Stimulated activated CD4-positive, alpha-beta T cell treated with anti-CD3 and anti-CD28 coated beads, Interleukin-4, amount 100 ng/mL, for 24 hours (primary cell): ENCODE measurements at regions not wholly inside any gene's neighbourhood (a gene's known extent, or its start where the extent isn't known, plus 50 kb on each side); places are given as distances from the start of the nearest gene placed in this dataset.
"Not testable (repeated sequence)": the region's sequence is repeated elsewhere in the genome, so short reads cannot be mapped to it uniquely, and the experiment has no call there.

Experiments used
- DNase-seq: peaks from one replicate; pipeline ENCODE4 v3.0.0-alpha.2; 2020

DNA sequence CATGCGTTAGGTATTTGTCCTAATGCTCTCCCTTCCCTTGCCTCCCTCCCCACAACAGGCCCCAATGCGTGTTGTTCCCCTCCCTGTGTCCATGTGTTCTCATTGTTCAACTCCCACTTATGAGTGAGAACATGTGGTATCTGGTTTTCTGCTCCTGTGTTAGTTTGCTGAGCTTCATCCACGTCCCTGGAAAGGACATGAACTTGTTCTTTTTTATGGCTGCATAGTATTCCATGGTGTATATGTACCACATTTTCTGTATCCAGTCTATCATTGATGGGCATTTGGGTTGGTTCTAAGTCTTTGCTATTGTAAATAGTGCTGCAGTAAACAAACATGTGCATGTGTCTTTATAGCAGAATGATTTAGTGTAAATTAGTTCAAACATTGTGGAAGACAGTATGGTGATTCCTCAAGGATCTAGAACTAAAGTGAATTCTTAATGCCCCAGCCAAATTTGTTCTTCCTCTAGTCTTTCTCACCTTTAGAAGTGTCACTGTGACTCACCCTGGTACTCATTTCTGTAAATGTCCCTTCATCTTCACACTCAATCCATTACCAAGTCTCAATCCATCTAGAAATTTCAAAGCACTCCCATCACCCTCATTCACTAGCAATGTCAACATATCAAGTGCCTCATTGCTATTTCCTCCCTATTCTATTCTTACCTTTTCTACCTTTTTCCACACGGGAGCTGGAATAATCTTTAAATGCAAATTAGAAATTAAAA, 123.9 kb downstream of the MREG start:
- DNase-seq = not testable (repeated sequence)

DNA sequence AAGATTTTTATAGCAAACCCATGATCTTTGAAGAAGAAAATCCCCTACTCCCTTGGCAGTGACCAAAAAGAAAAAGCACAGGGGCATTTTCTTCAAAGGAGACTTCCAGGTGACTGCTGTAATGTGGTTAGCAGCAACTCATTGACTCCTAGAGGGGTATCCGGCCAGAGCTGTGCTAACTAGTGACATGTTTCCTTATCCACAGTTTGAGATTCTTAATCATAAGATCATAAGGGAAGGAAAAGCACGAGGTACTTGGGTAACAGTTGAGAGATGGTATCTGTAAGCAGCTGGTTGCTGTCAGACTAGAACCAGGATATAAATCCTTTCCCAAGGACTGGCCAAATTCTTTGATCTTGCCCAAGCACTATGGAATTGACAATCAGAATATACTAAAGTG, 124.7 kb downstream of the MREG start:
- DNase-seq = no peak

DNA sequence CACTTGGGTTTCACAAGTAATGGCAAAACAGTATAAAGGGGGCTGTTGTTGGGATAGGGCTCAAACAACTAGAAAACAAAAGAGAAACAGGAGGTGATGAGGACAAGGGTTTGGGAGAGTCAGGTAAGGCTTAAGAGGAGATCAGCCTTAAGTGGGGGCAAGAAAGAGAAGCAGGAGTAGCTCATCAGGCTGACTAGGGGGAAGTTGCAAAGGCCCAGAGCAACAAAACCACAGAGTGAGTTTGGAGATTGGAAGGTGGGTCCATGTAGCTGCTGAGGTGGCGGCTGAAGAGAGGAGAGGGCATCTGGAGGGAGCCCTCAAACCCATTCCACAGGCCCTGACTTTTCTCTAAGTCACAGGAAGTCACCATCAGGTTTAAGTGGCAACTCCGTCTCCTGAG, 126.0 kb downstream of the MREG start:
- no peak for DNase-seq

DNA sequence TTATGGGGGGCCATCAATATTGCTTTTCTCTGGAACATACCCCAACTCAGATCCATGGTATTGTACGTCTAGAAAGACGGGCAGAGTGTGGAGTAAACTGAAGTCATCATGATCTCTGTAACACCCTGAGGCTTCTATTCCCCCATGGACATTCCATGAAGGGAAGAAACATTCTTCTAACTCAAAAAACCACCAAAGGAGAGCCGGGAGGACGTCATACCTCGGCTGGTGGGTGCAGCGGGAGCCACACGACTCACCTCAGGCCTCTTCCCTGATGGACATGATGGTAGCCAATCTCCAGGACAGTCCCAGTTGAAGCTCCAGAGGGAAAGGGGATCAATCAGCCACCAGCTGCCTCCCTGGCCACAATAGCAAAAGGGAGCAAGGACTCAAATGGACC, 127.3 kb downstream of the MREG start:
- no peak for DNase-seq

DNA sequence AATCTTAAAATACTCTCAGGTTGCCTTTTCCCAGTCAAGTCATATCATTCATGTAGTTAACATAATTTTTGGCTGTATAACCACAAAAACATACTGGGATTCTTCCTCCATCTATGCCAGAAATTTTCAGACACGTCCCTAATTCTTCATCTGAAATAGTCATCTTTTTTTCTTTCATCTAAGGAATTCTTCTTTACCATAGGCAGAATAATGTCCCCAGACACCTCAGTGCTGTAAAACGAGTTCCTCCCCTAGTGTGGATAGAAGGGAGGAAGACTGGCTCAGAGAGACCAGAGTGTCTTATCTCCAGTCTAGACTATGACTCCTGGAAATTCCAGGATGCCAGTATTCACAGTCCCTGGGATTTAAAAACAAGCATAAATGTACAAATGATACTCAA, 127.8 kb downstream of the MREG start:
- DNase-seq = no peak

DNA sequence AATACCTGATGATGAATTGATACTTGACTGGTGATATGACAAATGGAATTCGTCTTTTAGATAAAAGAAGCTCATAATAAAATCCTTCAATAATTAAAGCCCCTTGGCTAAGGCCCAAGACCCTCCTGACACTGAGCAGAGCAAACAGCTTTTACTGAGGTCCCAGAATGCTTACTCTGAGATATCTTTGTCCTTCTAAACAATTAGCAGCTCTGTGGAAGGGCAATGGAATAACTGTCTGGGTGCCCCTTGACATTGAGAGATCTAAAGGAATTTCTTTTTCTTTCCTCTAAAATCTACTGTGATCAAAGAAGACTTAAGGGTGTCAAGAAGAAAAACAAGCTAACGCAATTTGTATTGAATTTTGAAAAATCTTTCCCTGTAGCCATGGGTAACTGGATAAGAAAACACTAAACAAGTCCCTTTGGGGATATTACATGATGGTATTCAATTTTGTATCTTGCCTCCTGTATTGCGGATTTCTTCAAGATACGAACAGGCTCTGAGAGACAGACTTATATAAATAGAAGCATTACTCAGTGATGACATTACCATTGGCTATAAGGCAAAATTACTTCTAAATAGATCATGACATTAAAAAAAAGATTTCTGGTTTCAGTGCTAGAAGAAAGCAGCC, 128.8 kb downstream of the MREG start:
- no peak for DNase-seq

DNA sequence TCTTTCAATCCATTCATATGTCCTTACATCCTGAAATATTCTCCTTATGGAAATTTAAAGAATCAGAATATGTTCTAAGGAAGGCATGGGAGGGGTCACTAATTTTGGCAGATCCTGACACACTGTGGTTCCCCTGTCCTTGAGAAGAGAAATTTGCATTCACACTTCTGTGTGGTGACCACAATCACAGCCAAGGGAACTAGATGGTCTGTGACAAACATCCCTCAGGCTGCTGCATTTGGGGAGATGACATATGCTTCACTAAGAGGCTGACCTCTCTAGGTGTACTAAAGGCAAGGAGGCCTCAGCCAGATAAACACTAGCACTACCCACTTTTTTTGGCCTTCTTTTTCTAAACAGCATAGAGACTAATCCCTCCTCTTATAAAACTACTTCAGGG, 129.6 kb downstream of the MREG start:
- no peak for DNase-seq

DNA sequence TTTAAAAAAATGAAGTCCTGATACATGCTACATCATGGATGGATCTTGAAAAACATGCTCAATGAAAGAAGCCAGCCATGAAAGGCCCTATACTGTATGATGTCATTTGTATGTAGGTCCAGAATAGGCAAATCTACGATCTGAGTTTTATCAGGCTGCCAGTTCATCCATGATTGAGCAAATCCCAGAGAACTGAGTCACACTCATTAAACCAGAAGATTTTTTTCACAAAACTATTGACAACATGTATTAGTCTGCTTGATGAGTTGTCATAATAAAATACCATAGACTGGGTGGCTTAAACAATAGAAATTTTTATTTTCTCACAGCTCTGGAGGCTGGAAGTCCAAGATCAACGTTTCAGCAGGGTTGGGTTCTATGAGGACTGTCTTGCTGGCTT, 130.7 kb downstream of the MREG start:
- DNase-seq = no peak

DNA sequence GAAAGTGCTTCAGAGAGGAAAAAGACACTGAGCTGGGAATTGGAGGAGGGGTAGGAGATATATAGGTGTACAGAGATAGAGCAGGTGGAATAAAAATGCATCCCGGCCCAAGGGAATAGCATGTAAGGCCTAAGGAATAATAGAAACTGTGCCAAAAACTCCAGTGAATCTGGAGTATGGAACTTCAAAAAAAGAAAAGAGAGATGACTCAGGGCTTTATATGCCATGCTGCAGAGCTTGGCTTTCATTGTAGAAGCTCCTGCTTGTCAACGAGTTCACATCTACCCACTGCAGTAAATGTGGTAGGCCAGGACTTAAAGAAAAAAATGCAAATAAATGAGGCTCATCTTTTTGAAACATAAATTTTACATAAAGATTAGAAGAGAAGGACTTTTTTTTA, 131.8 kb downstream of the MREG start:
- DNase-seq = no peak

DNA sequence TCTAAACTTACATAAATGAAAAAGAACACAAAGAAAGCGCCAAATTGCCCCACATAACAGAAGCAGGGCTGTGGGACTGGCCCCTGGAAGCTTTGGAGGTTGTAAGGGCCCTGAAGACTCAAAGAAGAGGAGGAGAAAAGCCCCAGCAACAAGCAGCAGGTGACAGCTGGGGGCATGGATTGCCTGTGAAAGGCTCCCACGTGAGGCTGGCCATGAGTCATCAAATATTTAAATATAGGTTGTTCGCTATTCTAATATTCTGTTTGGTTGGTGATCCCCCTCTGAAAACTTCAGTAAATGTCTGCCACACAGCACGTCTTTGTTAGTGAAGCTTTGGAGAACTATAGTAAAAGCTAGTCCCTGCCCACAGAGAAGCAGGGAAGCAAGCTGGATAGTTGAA, 132.4 kb downstream of the MREG start:
- no peak for DNase-seq

DNA sequence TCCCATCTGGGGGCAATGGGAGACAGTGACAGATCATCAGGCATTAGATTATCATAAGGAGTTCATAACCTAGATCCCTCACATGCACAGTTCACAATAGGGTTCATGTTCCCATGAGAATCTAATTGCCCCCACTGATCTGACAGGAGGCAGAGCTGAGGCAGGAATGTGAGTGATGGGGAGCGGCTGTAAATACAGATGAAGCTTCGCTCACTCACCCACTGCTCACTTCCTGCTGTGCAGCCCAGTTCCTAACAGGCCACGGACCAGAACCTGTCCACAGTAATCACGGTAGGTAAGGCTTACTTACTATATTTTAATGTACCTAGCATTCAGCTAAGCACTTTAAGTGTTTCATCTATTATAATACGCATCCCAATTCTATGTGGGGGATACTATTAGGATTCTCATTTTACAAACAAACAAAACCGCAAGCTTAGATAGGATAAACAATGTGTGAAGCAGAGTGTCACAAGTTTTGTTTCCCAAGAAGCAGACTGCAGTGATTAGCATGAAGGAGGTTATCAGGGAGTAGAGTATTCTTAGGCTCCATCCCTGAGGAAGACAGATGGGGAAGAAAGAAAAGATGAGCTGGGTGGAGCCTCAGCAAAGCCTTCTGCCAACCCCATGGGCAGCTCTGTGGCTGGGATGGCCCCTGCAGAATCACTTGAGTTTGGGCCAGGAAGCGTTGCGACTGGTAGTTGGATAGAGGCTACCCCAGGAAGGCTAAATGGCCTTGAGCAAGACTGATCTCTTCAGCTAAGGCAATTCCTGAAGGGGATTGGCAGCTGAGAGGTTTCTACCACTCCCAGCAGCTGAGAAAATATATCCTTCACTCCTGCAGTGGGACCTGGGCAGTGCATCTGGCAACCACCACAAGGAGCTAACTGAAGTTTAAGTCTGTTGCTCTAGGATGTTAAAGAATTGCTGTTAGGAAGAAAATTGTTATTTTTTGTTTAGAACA, 133.1 kb downstream of the MREG start:
- no peak for DNase-seq

DNA sequence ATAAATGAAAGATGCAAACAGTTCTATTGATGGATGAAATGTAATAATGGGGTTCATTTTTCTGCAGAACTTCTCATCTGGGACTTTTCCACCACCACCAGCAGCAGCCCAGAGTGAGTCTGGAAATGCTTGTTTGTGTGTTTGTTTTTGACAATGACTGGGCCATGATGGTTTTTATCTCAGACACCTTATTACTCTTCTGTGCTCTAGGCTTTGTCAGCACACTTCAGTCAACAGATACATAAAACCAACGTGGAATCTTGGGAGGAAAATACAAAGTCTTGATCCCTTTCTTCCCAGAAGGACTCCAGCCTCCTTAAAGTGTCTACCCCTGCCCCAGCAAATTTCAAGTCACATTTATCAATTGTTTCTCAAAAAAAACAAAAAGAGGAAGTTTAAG, 134.0 kb downstream of the MREG start:
- DNase-seq = no peak

DNA sequence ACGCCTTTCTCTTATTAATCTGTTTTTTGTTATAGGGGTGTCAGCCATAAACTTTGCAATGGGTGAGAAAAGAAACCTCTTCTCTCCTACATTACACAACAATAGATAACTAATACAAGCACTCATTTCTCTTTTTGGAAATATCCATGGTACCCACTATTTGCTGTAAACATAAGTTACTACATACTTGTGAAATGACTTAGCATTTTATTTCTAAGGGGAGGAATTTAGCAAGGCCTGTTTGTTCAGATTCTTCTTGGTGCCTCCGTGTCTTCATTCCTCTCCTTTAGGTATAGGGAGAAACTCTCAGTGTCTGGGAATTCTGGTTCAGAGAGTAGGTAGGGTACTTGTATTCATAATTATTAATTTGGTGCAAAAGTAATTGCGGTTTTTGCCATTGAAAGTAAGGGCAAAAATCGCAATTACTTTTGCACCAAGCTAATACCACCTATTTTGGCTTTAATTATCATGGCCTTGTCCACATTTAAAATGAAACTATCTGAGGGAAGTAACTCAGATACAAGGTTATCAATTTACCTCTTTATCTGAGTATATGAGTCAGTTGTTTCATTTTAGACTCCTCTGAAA, 134.8 kb downstream of the MREG start:
- DNase-seq = no peak

DNA sequence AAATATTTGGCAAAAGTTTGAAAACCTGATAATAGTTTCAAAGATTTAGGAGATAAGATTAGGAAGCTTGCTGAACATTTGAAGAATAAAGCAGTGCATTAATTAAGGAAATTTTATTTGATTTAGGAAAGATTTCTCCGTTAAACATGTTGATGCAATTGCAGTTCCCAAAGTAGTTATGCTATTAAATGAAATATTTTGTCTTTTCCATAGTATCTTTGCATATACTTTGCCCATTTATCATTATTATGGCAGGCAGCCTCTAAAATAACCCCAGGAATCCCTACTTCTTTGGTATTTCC, 136.5 kb downstream of the MREG start:
- DNase-seq = no peak

DNA sequence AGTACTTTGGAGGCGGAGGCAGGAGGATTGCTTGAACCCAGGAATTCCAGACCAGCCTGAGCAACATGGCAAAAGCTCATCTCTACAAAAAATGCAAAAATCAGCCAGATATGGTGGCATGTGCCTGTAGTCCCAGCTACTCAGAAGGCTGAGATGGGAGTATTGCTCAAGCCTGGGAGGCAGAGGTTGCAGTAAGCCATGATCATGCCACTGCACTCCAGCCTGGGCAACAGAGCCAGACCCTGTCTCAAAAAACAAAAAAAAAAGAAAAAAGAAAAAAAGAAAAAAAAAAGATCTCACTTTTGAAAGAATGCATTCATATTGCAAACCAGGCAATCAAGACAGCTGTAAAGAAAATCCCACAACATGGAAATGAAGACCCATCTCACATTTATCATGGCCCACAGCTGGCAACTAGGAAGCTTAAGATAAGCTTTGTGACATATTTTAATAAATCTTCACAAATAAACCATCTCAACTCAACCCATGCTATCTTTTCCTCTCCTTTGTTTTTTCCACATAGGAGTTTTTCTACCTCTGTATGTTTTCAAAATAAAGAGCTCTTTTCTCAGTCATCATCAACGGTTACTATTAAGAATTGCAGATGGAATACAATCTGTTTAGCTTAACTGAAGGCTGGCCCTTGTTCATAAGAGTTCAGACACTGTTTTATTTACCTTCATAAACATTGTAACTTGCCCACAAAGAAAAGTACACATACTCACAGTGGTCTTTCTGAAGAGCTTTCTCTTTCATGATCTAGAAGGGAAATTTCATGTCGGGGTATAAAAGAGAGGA, 137.0 kb downstream of the MREG start:
- no peak for DNase-seq

DNA sequence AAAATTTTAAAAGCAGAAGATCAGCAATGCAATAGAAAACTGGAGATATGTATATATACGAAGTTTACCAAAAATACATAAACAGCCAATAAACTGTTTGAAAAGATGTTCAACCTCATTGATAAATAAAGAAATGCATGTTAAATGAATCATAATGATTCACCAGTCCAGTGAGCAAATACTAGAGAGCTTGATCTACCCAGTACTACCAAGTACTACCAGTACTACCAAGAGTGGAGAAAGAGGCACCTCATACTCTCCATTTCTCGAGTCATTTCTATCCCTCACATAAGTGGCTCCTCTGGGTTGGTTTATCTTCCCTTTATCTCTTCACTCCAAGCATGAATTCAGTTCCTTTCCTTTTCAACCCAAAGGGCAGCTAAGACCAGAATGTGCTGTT, 138.9 kb downstream of the MREG start:
- DNase-seq = no peak

DNA sequence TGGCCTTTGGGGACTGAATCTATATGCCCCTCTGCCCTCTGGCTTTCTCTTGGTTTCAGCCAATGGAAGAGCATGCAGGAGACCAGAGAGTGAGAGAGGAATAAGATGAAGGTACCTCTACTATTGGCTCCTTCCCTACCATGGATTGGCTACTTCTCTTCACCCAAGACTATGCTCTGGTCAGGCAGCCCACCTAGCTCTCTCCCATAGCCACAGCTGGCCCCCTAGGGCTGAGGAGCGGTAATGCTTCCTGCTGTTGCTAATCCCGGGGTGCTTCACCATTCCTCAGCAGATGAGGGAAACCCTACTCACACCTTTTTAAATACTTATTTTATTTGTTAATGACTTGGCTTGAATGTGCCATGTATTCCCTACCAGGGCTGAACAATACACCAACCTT, 142.4 kb downstream of the MREG start:
- DNase-seq = no peak

DNA sequence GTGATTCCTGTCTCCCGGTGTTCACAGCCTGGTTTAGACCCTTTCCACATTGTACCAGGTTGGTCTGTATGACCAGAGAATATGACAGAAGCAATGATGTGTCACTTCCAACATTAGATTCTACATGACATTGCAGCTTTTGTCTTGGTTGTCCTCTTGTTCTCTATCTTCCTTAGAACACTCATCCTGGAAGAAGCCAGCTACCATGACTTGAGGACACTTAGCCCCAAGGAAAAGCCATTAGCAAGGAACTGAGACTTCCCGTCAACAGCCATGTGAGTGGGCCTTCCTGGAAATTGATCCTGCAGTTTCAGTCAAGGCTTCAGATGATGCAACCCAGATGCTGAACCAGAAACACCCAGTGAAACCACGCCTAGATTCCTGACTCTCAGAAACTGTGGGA, 143.3 kb downstream of the MREG start:
- DNase-seq = no peak

DNA sequence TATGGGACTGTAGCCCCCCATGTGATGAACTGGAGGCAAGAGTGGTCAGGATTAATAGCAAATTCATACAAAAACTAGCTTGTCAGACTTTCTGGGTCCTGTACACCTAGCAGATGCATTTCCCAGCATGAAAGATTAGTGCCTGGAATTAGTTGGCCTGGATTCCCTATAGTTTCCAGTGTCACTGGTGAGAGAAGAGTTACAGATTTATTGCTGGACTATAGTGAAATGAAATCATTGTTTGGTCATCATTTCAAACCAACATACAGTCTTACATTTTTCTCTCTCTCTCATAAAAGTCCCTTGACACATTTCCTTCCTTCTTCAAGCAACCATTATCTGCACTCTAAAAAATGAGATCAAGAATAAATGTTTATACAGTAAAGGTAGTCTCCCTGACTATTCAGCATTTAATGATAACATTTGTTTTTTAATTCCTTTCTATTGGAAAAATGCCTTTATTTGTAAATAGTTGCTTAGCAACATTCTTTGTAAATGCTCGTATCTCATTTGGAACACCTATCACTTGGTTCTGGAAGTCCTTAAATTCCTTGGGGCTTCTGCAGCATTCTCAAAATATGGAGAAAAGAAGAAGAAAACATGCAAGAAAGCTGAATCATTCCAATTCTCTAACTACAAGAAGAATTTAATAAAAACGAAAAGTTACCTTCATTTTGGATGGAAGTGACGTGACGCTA, 144.4 kb downstream of the MREG start:
- DNase-seq = no peak

DNA sequence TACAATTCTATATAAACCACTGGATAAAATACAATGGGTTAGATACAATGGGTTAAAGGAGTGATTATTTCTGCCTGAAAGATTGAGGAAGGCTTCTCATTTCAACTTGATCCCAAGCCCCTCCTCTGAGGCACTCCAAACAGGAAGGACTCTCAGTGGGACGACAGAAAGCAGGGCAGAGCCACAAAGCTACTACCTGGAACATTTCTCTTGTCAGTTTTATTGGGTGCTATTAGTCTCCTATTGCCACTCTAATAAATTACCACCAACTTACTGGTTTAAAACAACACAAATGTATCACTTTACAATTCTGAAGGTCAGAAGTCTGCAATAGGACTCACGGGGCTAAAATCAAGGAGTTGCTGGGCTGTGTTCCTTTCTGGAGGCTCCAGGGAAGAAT, 146.7 kb downstream of the MREG start:
- no peak for DNase-seq

DNA sequence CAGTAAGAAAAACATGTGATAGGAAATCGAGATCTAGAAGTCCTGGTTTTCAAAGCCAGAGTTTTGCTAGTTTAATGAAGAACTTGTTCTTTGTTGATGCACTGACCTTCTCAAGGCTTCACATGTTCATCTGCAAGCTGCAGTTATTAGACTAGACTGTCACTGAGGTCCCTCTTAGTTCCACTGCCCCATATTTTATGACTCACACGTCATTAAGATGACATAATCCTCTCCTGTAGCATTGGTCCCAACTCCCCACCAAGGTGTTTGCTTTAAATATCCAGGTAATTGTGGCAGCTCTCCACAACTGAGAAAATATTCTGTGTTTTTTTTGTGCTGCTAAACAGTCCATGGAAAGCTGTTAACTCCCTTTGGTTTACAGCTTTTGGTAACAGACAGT, 149.7 kb downstream of the MREG start:
- no peak for DNase-seq

DNA sequence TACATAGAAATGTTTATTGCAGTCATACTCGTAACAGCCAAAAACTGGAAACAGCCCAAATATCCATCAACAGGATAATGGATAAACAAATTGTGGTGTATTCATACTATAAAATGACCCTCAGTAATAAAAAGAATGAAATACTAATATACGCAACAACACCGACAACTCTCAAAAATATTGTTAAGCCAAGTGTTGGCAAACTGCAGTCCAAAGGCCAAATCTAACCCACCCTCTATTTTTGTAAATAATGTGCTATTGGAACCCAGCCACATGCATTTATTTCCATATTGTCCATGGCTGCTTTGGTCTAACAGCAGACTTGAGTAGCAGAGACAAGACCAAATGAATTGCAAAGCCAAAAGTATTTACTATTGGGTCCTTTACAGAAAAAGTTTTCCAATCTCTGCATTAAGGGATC, 151.0 kb downstream of the MREG start:
- no peak for DNase-seq
